RCC 7860 (cell line): ENCODE measurements at regions not wholly inside any gene's neighbourhood (a gene's known extent, or its start where the extent isn't known, plus 50 kb on each side); places are given as distances from the start of the nearest gene placed in this dataset.
A peak's percentile ranks its signal among the peaks of the same experiment; 100 is the strongest.
"Not testable (repeated sequence)": the region's sequence is repeated elsewhere in the genome, so short reads cannot be mapped to it uniquely, and the experiment has no call there.

Source experiments
- DNase-seq: peaks from one replicate; pipeline ENCODE4 v3.0.0-alpha.2; 2015; ENCODE audit warnings: low spot score
- FAIRE-seq: peaks from 2 replicates; lab custom pipeline; 2012; peaks lifted over from hg19 to GRCh38; lab: Jason Lieb, UNC

GRCh38 chr22:46026899-46027210, 49.9 kb upstream of the WNT7B start:
- FAIRE-seq: no peak
- DNase-seq: no peak

GRCh38 chr22:46027211-46028105, 50.5 kb upstream of the WNT7B start:
- no peak for DNase-seq

GRCh38 chr22:46028106-46028991, 51.4 kb upstream of the WNT7B start:
- DNase-seq (no peak), FAIRE-seq (no peak)

More at GRCh38 chr22:46027211-46028105, 50.5 kb upstream of the WNT7B start:
- no peak for FAIRE-seq

GRCh38 chr22:46029036-46029435, 52.1 kb upstream of the WNT7B start:
- FAIRE-seq (no peak), DNase-seq (no peak)

- FAIRE-seq (no peak), DNase-seq (no peak)
Observed at GRCh38 chr22:46029574-46030200, 52.7 kb upstream of the WNT7B start.

- FAIRE-seq: no peak
- DNase-seq: no peak
Observed at GRCh38 chr22:46030231-46030880, 53.4 kb upstream of the WNT7B start.

- DNase-seq (no peak), FAIRE-seq (no peak)
Observed at GRCh38 chr22:46031066-46031465, 54.1 kb upstream of the WNT7B start.

- DNase-seq (no peak), FAIRE-seq (no peak)
Observed at GRCh38 chr22:46031557-46031956, 54.6 kb upstream of the WNT7B start.

- DNase-seq (no peak), FAIRE-seq (no peak)
Observed at GRCh38 chr22:46031965-46032851, 55.2 kb upstream of the WNT7B start.

GRCh38 chr22:46033256-46034200, 56.6 kb upstream of the WNT7B start:
- no peak for FAIRE-seq
- no peak for DNase-seq

- DNase-seq, FAIRE-seq: not testable (repeated sequence)
Observed at GRCh38 chr22:46034480-46034879, 57.5 kb upstream of the WNT7B start.

GRCh38 chr22:46035380-46035741, 58.4 kb upstream of the WNT7B start:
- FAIRE-seq (no peak), DNase-seq (no peak)

- FAIRE-seq (no peak), DNase-seq (peak; percentile 97)
Observed at GRCh38 chr22:46035742-46036557, 59.0 kb upstream of the WNT7B start.

- DNase-seq: peak; percentile 53
- no peak for FAIRE-seq
Observed at GRCh38 chr22:46036558-46037408, 59.8 kb upstream of the WNT7B start.

GRCh38 chr22:46038174-46038487, 61.2 kb upstream of the WNT7B start:
- FAIRE-seq: no peak
- no peak for DNase-seq

- FAIRE-seq: no peak
- no peak for DNase-seq
Observed at GRCh38 chr22:46038516-46039430, 61.8 kb upstream of the WNT7B start.
